Testis (tissue), 2 donors: ENCODE measurements at regions not wholly inside any gene's neighbourhood (a gene's known extent, or its start where the extent isn't known, plus 50 kb on each side); places are given as distances from the start of the nearest gene placed in this dataset.

Source experiments
- DNase-seq: peaks from one replicate; pipeline ENCODE4 v3.0.0-alpha.2; 2019
- H3K27ac ChIP-seq, 2 donors: fragments of 200-600 bp; sonication (generic); one replicate each; pipeline ENCODE4 v1.5.1; 2019
- H3K27me3 ChIP-seq: fragments of 200-600 bp; sonication (generic); one replicate; pipeline ENCODE4 v1.5.1; 2019
- H3K36me3 ChIP-seq: fragments of 200-600 bp; sonication (generic); one replicate; pipeline ENCODE4 v1.5.1; 2017; ENCODE audit warnings: low read depth; ENCODE audit errors: missing control alignments
- H3K4me1 ChIP-seq: fragments of 200-600 bp; sonication (generic); one replicate; pipeline ENCODE4 v1.5.1; 2019
- H3K4me3 ChIP-seq, 2 donors: fragments of 200-600 bp; sonication (generic); one replicate each; pipeline ENCODE4 v1.5.1; 2017 to 2019
- H3K9me3 ChIP-seq: fragments of 200-600 bp; sonication (generic); one replicate; pipeline ENCODE4 v1.5.1; 2017
- POLR2A ChIP-seq: fragments of 450-650 bp; IDR thresholded peaks from one replicate; pipeline ENCODE4 v1.6.1; 2017; ENCODE audit warnings: antibody characterized with exemption, mild to moderate bottlenecking, moderate library complexity
- WGBS, 2 donors: methylation state at CpG; one replicate each; pipeline ENCODE4 v1.1.5; 2018; 5-methylcytosine and 5-hydroxymethylcytosine counted together
- intact Hi-C: fragments of 100-400 bp; cut with DNase I; formaldehyde crosslinking; loops from one replicate; pipeline ENCODE4 v1.15.1; 2023; ENCODE audit warnings: low total_unique reads
- TF ChIP-seq, protein P1 (sequence below), 3 experiments: fragments of 450-650 bp in 2 of 3; fragments of 200-600 bp in 1 of 3; sonication (generic) in 1 of 3; IDR thresholded peaks; one replicate each; pipeline ENCODE4 v1.5.1; 2016 to 2019; ENCODE audit warnings: antibody characterized with exemption in 3 of 3, mild to moderate bottlenecking in 2 of 3, moderate library complexity in 1 of 3

DNA sequence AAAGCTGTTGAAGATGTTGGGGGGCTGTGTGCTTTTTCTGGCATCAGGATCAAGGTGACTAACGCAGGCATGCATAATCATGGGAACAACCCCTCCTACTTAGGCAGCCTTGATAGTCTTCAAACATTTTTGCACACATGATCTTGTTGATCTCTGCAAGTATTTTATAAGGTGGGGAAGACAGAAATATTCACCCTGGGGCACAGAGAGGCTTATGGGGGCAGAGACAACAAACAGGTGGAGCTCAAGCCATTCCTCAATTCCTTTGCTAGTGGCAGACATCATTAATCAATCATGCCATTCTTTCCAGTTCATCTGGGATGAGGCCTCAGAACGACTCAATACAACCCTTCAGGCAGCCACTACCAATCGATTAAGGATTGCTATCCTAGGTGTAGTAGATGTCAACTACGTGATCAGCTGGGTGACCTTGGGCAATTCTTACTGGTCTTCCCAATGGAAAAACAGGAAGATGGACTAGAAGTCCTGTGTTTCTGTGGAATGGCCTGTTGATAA lies 110.3 kb upstream of the SMAD3 start:
- Histone ChIP-seq H3K36me3 (no peaks in the 10 kb centered on the region), H3K4me3 (no peak overlapping the region), H3K27ac (no peak overlapping the region), H3K4me1 (no peaks in the 10 kb centered on the region), H3K9me3 (no peaks in the 10 kb centered on the region), H3K27me3 (no peaks in the 10 kb centered on the region)
- WGBS, 2 donors = 79 to 84% methylated on average over 4 of the region's 4 CpGs
- intact Hi-C loops = no loop called here
- no peak for DNase-seq
- TF ChIP-seq, protein P1, sequence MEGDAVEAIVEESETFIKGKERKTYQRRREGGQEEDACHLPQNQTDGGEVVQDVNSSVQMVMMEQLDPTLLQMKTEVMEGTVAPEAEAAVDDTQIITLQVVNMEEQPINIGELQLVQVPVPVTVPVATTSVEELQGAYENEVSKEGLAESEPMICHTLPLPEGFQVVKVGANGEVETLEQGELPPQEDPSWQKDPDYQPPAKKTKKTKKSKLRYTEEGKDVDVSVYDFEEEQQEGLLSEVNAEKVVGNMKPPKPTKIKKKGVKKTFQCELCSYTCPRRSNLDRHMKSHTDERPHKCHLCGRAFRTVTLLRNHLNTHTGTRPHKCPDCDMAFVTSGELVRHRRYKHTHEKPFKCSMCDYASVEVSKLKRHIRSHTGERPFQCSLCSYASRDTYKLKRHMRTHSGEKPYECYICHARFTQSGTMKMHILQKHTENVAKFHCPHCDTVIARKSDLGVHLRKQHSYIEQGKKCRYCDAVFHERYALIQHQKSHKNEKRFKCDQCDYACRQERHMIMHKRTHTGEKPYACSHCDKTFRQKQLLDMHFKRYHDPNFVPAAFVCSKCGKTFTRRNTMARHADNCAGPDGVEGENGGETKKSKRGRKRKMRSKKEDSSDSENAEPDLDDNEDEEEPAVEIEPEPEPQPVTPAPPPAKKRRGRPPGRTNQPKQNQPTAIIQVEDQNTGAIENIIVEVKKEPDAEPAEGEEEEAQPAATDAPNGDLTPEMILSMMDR (IDR thresholded peaks at IDR 0.05) = no peak
- no peak for TF ChIP-seq POLR2A

DNA sequence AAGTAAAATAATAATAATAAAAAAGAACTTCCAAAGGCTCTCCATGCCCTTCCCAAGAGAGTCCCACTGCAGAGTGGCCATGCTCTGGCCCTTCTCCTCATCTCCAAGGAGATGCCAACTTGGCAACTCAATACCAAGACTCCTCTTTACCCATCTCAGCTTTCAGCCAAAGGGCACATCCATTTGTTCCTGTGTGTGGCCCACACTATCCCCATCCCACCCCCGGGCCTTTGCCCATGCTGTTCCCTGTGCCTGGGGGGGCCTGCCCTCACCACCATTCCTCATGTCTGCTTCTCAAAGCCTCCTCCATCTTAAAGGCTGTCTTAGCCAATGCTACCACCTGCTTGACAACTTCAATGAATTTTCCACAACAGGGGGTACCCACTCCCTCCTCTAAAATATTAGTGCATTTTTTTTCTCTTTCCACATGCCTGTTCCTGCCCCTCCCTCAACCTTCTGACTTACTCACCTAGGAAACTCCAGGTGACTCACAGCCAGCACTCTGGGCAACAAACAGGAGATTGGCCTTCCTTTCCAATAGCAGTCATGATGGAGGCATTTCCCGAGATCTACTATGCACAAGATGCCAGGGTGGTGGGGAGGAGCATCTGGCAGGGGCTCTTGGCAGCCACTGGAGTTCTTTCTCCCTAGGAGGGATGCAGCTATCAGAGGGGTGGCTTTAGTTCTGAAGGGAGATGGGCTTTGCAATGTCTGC lies 109.4 kb upstream of the SMAD3 start:
- TF ChIP-seq, protein P1 (IDR thresholded peaks at IDR 0.05) = no peak
- TF ChIP-seq POLR2A = no peak
- intact Hi-C loops = no loop called here
- 89 to 93% methylated on average over 2 of the region's 2 CpGs for WGBS, 2 donors
- H3K4me1 ChIP-seq = no peaks in the 10 kb centered on the region
- H3K27me3 ChIP-seq = no peaks in the 10 kb centered on the region
- DNase-seq = no peak
- no peak overlapping the region for H3K4me3 ChIP-seq
- no peaks in the 10 kb centered on the region for H3K36me3 ChIP-seq
- H3K27ac ChIP-seq = no peak overlapping the region
- no peaks in the 10 kb centered on the region for H3K9me3 ChIP-seq

DNA sequence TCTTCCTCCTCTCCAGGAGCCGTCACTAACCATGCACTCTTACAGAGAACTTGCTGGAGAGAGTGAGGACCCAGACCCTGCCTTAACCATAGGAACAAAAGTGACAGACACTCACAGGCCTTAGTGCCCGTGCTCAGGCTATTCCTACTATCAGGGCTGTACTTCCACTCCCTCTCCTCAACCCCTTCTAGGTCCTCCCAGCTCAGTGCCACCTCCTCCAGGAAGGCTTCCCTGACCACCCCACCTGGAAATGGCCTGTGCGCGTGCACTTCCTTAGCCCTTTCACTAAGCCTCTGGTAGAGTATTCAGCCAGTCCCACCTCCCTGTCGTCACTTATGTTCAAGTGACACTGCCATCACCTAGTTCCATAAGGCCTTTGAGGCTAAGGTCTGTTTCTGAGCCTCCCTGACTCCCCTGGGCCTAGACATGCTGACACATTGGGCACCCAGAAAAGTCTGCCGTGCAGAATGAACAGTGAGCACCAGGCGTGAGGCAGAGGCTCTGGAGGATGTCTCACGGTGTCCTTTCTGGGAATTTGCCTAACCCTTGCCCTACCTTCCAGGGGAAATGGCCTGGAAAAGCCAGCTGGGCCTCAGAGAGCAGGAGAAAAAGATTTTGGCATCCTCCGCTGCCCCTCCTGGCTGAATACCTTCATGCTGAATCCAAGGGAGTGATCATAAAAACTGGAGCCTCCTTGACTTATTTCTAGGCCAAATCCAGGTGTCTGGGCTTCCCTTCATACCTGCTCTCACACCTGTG lies 108.6 kb upstream of the SMAD3 start:
- H3K4me3 ChIP-seq = no peak overlapping the region
- no peaks in the 10 kb centered on the region for H3K27me3 ChIP-seq
- H3K27ac ChIP-seq = no peak overlapping the region
- 86 to 90% methylated on average over 9 of the region's 9 CpGs for WGBS, 2 donors
- H3K4me1 ChIP-seq = no peaks in the 10 kb centered on the region
- DNase-seq = no peak
- H3K36me3 ChIP-seq = no peaks in the 10 kb centered on the region
- no peak for TF ChIP-seq POLR2A
- TF ChIP-seq, protein P1 (IDR thresholded peaks at IDR 0.05) = no peak
- H3K9me3 ChIP-seq = no peaks in the 10 kb centered on the region
- intact Hi-C loops = no loop called here

DNA sequence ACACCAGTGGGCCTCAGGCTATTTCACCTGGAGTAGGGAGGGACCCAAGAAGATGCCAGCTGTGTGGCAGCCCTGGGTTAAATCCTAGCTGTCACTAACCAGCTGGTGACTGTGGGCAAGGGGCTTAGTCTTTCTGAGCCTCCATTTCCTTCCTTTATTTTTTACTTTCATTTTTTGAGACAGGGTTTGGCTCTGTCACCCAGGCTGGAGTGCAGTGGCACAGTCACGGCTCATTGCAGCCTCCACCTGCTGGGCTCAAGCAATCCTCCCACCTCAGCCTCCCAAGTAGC lies 108.0 kb upstream of the SMAD3 start:
- TF ChIP-seq POLR2A = no peak
- TF ChIP-seq, protein P1 (IDR thresholded peaks at IDR 0.05) = no peak
- no peaks in the 10 kb centered on the region for H3K4me1 ChIP-seq
- no peak overlapping the region for H3K27ac ChIP-seq
- 95 to 100% methylated on average over 1 of the region's 1 CpG for WGBS, 2 donors
- H3K36me3 ChIP-seq = no peaks in the 10 kb centered on the region
- H3K9me3 ChIP-seq = no peaks in the 10 kb centered on the region
- H3K27me3 ChIP-seq = no peaks in the 10 kb centered on the region
- H3K4me3 ChIP-seq = no peak overlapping the region
- no peak for DNase-seq
- intact Hi-C loops = no loop called here
